GM21390 (cell line): ENCODE measurements at regions not wholly inside any gene's neighbourhood (a gene's known extent, or its start where the extent isn't known, plus 50 kb on each side); places are given as distances from the start of the nearest gene placed in this dataset.

Experiments
- ATAC-seq: cut with Tn5 transposase; IDR thresholded peaks from one replicate; pipeline ENCODE4 v1.9.1; 2021; ENCODE audit not compliant: unreplicated experiment

DNA sequence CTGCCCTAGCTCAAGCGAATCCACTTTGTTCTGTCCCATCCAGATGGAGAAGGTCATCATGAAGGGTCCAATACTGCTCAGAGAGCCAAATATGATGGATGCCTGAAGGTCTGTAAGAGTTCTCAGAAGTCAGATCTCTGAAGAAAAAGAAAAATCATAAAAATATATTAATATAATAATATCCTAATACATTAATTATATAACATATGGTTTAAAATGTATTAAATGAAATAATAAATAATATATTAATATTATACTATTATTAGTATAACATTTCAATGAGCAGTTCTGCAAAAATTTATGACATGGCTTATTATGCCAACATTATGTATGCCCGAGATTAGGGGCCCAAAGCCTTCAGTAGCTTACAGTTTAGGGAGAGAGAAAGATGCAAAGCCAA is 78.2 kb upstream of the GPR12 start:
- ATAC-seq, result no peak

- ATAC-seq, result no peak
Measured at GRCh38 chr13:26837997-26838396, 77.4 kb upstream of the GPR12 start.

DNA sequence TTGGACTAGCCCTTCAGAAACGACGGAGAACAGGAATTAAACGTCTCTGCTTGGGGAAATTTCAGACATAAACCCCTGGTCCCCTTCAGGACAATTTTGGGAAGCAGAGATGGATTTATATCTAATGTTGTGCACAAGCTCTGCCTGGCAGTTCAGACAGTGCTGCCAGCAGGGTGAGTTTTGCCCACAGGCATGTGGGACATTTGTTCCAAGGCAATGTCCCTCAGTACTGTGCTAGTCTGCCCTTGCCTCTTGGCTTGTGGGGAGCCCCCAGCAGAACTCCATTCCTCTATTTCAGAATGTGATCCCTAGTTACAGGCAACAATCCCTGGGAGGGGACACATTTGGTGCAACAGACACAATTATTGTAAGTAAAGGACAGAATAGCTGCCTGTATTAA is 76.5 kb upstream of the GPR12 start:
- no peak for ATAC-seq

DNA sequence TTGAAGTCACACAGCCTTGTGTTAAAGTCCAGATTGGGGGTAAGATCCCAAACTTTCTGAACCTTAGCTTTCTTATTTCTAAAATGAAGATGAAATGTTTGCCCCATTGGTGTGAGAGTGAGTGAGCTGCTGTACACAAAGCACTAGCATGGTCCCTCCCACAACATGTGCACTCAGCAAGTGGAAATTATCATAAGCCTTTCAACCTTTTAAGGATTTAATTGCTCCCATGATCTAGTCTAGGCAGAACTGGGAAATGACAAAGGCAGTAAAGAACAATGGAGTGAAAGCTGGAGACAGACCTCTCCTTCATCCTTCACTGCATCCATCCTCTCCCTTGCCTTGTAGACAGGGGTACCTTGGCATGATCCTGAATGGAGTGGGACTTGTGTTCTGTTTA is 76.0 kb upstream of the GPR12 start:
- ATAC-seq, result no peak

GRCh38 chr13:26834646-26835045 is 74.1 kb upstream of the GPR12 start:
- no peak for ATAC-seq

DNA sequence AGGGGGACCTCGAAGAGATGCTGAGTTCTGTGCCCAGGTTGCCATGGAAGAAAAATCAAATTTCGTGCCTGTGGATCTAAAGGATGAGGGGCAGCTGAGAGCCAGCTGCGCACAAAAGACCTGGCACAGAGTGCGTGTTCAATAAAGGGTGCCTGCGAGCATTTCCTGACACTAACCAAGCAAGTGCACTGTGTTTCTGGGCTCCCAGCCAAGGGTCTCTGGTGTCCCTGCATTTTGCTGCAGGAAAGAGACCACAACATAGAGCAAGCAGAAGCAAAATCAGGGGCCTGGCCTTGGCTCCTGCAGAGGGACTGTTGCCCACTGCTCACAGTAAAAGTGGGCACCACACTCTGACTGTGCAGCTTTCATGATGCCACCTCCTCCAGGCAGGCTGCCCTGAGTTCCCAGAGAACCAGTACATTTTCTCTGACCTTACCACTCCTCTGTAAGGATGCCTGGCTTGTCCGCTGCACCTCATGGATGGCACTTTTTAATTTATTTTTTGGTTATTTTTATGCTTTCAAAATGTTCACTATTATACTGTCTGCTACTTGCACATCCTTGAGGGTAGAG is 70.8 kb upstream of the GPR12 start:
- no peak for ATAC-seq

- no peak for ATAC-seq
Measured at GRCh38 chr13:26829716-26830115, 69.1 kb upstream of the GPR12 start.

GRCh38 chr13:26824581-26824980 is 64.0 kb upstream of the GPR12 start:
- ATAC-seq, result no peak

DNA sequence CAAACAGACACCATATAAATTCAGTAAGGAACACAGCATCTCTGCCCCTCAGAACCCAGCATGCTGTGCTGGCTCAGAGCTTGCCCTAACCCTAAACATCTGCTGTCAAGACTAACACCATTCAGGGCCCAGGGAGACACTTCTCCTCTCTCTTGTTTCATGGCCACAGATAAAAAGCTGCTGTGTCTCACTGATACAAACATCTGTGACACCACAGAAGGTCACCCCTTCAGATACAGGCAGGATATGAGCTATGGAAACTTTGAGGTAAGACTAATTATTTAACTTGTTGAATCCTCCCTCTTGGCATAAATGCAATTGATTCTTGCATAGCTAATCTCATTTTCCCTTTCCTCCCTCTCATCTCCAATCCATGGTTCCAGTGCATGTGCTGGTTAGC is 61.6 kb upstream of the GPR12 start:
- no peak for ATAC-seq

DNA sequence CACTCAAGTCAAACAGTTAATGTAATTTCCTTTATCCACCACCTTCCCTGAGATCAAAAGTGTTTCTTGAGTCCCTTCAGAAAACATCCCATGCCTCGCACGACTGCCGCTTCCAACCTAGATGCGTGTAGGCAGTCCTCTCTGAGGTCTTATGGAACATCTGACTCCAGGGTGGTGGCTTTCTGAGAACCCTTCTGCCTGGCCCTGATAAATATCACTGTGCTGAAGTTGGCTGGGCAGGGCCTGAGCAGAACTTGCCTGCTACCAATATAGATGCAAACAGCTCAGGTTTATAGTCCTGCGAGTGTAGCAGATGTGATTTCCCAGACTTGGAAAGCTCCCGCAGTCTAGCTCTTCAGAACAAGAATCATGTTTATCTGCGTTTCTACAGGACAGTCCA is 61.1 kb upstream of the GPR12 start:
- ATAC-seq, result no peak

GRCh38 chr13:26820871-26821270 is 60.3 kb upstream of the GPR12 start:
- no peak for ATAC-seq

DNA sequence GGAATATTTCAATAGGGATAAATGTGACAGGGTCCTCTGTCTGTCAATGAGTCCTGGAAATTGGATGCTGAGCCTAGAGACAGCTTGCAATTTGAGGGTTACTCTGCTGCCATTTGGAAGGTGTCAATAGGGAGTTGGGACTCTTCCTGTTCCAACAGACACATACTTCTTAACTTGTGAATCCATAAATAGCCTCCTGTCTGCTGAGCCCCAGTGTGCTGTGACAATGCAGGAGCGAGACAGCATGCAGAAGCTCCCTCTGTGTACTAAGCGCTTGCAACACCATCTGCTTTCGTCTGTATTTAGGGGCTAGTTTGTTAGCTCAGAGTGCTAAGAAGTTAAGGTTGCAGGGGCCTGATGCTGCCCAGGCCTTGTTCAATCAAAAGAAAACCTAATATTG is 58.5 kb upstream of the GPR12 start:
- ATAC-seq, result no peak

DNA sequence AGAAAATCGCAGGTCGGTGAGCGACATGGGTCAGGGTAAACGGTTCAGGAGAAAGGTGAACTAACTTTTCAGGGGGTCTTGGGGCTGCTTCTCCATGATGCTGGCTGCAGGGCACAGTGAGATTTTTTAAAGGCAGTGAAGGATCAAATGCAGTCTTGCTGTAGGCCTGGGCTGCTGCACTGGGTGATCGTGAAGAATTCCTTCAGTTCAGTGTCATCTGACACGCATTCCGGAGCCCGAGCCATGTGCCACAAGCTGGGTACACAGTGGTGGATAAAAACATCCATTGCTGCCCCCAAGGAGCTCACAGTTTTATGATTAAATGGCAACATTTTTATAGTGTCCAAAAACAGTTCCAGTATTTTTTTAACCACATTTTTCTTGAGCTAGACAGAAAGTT is 56.3 kb upstream of the GPR12 start:
- ATAC-seq, result no peak

- no peak for ATAC-seq
Measured at GRCh38 chr13:26813980-26814348, 53.4 kb upstream of the GPR12 start.

DNA sequence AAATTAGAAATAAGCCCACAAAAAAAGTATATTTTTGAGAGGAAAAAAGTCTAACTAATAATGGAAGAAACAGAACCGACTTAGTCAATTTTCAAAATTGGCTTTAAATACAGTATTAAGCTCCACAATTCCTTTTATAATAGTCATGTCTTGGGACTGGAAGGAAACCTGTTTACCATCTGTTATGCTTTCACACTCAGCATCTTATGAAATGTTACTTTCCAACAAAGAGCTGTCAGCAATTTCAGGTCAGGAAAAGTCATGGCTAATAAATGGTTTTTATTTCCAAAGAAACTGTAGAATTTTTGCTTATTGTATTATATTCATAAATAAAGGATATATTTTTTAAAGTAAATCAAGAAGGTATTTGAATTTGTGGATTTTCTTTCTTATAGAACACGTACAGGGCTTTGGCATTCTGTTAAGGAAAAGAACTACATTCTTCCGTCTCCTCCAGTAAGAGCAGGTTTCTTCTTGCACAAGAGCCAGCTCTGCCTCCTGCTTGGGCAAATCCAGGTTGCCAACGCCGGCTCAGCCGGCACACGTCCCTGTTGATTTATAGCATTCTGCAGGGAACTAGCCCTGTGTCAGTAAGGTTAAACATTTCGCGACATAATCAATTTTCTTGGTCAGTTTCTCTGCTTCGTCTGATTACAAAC is 52.9 kb upstream of the GPR12 start:
- ATAC-seq, result no peak

- ATAC-seq, result no peak
Measured at GRCh38 chr13:26811581-26811980, 51.0 kb upstream of the GPR12 start.
